Kidney (tissue), 13 donors: ENCODE measurements at regions not wholly inside any gene's neighbourhood (a gene's known extent, or its start where the extent isn't known, plus 50 kb on each side); places are given as distances from the start of the nearest gene placed in this dataset.

ENCODE experiments used
- DNase-seq, 5 donors: peaks; one replicate each; pipeline ENCODE4 v3.0.0-alpha.2; 2013 to 2020
- FAIRE-seq: peaks from 2 replicates; lab custom pipeline; 2012; peaks lifted over from hg19 to GRCh38; lab: Jason Lieb, UNC
- H3K27ac ChIP-seq, 2 donors: one replicate each; pipeline ENCODE4 v1.7.0; 2013; ENCODE audit warnings: low read depth in 2 of 2, low read length in 2 of 2, inconsistent platforms in 1 of 2
- H3K27me3 ChIP-seq: one replicate; pipeline ENCODE4 v1.7.1; 2013; ENCODE audit warnings: low read length, inconsistent platforms; ENCODE audit not compliant: control insufficient read depth, insufficient read depth
- H3K36me3 ChIP-seq, 3 donors: one replicate each; pipeline versions ENCODE4 v1.7.0 to v1.7.1; 2013; ENCODE audit warnings: low read length in 3 of 3, control low read depth in 1 of 3, inconsistent platforms in 1 of 3; ENCODE audit not compliant: insufficient read depth in 3 of 3, control insufficient read depth in 2 of 3
- H3K4me1 ChIP-seq, 3 donors: one replicate each; pipeline versions ENCODE4 v1.7.0 to v1.7.1; 2013; ENCODE audit warnings: low read length in 3 of 3, inconsistent platforms in 1 of 3, low read depth in 1 of 3; ENCODE audit not compliant: control insufficient read depth in 2 of 3, insufficient read depth in 2 of 3
- H3K4me3 ChIP-seq, 3 donors: one replicate each; pipeline versions ENCODE4 v1.7.0 to v1.8.1; 2013; ENCODE audit warnings: low read length in 3 of 3, control low read depth in 1 of 3, inconsistent platforms in 1 of 3
- H3K9ac ChIP-seq, 3 donors: one replicate each; pipeline versions ENCODE4 v1.7.0 to v1.7.1; 2013; ENCODE audit warnings: low read length in 3 of 3, control low read depth in 1 of 3, inconsistent platforms in 1 of 3
- H3K9me3 ChIP-seq, 3 donors: one replicate each; pipeline versions ENCODE4 v1.7.0 to v1.7.1; 2013; ENCODE audit warnings: low read length in 3 of 3, control low read depth in 1 of 3, inconsistent platforms in 1 of 3; ENCODE audit not compliant: control insufficient read depth in 2 of 3, insufficient read depth in 1 of 3
- CTCF ChIP-seq: IDR thresholded peaks from 3 replicates; pipeline ENCODE4 v1.5.1; 2012; ENCODE audit warnings: mild to moderate bottlenecking, moderate library complexity, borderline replicate concordance; ENCODE audit not compliant: insufficient read depth; ENCODE audit errors: extremely low read depth
- intact Hi-C: fragments of 100-400 bp; cut with DNase I; formaldehyde crosslinking; loops from one replicate; pipeline ENCODE4 v1.11.1; 2022
- donor health status: control.
- donor health status: control.
- donor health status: control.
- donor health status: control.
- donor health status: control.
- donor health status: DM: yes; HTN: yes; CAD: no.
- donor health status: Normal renal cell carcinoma (clear cell type).

GRCh38 chr22:47739291-47740015, 977.0 kb downstream of the TBC1D22A start:
- intact Hi-C loops = no loop called here
- TF ChIP-seq CTCF = no peak
- Histone ChIP-seq H3K27ac (no peak overlapping the region), H3K4me1 (no peaks in the 10 kb centered on the region), H3K9me3 (no peaks in the 10 kb centered on the region), H3K27me3 (no peaks in the 10 kb centered on the region), H3K4me3 (no peak overlapping the region), H3K36me3 (no peaks in the 10 kb centered on the region), H3K9ac (no peak overlapping the region)
- DNase-seq (peak; percentile 52 to 65 (median 57)), FAIRE-seq (no peak)

GRCh38 chr22:47738472-47739013, 976.1 kb downstream of the TBC1D22A start:
- DNase-seq = peak in 1 of 5 donors; percentile 14
- no peak for TF ChIP-seq CTCF
- FAIRE-seq = no peak
- Histone ChIP-seq H3K27ac (no peak overlapping the region), H3K4me1 (no peaks in the 10 kb centered on the region), H3K27me3 (no peaks in the 10 kb centered on the region), H3K36me3 (no peaks in the 10 kb centered on the region), H3K9ac (no peak overlapping the region), H3K9me3 (no peaks in the 10 kb centered on the region), H3K4me3 (no peak overlapping the region)
- intact Hi-C loops = no loop called here

GRCh38 chr22:47736186-47737034, 974.0 kb downstream of the TBC1D22A start:
- no peak for TF ChIP-seq CTCF
- Histone ChIP-seq H3K27ac (no peak overlapping the region), H3K4me1 (no peaks in the 10 kb centered on the region), H3K9me3 (no peaks in the 10 kb centered on the region), H3K9ac (no peak overlapping the region), H3K4me3 (no peak overlapping the region), H3K27me3 (no peaks in the 10 kb centered on the region), H3K36me3 (no peaks in the 10 kb centered on the region)
- FAIRE-seq (no peak), DNase-seq (peak in 1 of 5 donors; percentile 35)
- intact Hi-C loops = no loop called here
